ENCODE measurements at regions not wholly inside any gene's neighbourhood (a gene's known extent, or its start where the extent isn't known, plus 50 kb on each side); places are given as distances from the start of the nearest gene placed in this dataset.

DNA sequence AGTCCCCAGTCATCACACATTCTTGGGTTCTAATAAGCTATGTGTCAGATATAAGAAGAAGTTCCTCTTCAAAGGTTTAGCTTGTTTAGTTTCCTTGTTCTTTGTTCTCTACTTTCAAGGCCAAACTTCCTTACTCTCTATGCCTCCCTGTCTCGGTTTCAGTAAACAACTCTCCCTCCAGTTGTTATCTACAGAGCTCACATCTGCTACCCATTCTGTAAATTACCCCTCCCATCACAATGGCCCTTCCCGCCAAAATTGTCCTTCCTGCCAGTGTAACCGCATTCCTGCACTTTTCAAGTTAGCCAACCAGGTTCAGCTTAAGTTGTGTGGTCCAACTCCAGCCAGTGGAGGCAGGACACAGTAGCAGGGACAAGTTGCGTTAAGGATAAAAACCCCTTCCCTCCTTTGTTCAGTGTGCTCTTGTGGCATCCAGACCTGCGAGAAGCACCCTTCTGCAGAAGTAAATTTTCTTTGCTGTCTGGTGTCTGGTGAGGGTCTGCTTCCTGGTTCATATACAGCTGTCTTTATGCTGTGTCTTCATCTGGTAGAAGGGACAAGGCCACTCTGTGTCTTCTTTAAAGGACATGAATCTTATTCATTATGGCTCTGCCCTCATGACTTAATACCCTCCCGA lies 342.1 kb upstream of the GRM7 start (continued):
- TF ChIP-seq, protein P1, sequence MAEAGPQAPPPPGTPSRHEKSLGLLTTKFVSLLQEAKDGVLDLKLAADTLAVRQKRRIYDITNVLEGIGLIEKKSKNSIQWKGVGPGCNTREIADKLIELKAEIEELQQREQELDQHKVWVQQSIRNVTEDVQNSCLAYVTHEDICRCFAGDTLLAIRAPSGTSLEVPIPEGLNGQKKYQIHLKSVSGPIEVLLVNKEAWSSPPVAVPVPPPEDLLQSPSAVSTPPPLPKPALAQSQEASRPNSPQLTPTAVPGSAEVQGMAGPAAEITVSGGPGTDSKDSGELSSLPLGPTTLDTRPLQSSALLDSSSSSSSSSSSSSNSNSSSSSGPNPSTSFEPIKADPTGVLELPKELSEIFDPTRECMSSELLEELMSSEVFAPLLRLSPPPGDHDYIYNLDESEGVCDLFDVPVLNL (CRISPR knock-in tag; IDR thresholded peaks at IDR 0.05; ENCODE audit: low read depth) = no peak; the same call in 1 of the 2 replicates
- TF ChIP-seq RHOXF2B (CRISPR knock-in tag; conservative IDR thresholded peaks at IDR 0.05) (no peak), TEAD4 (IDR thresholded peaks at IDR 0.05; ENCODE audit: low read length) (peak; percentile 92), TEAD4 (CRISPR knock-in tag; IDR thresholded peaks at IDR 0.05; ENCODE audit: borderline replicate concordance) (no peak), ELF1 (tag; IDR thresholded peaks at IDR 0.05) (peak; percentile 46; the same call in 1 of the 2 replicates), SREBF1 (IDR thresholded peaks at IDR 0.05; ENCODE audit: borderline replicate concordance, low read depth, low read length) (no peak), SRF (CRISPR knock-in tag; IDR thresholded peaks at IDR 0.05) (peak in 1 of 2 experiments; percentile 43; a peak in 1 of 4 replicates), TAF15 (IDR thresholded peaks at IDR 0.05; ENCODE audit: low read depth, low read length) (no peak), ARID1B (IDR thresholded peaks at IDR 0.05) (peak; percentile 84), NCOA1 (IDR thresholded peaks at IDR 0.05; ENCODE audit: low read depth) (0 out of 2 replicates have a peak, but pooled peaks have one; percentile 20), SREBF2 (CRISPR knock-in tag; IDR thresholded peaks at IDR 0.05) (0 out of 2 replicates have a peak, but pooled peaks have one; percentile 69), MEIS2 (IDR thresholded peaks at IDR 0.05; ENCODE audit: partially characterized antibody) (peak; percentile 13)
- TF ChIP-seq, protein P2, sequence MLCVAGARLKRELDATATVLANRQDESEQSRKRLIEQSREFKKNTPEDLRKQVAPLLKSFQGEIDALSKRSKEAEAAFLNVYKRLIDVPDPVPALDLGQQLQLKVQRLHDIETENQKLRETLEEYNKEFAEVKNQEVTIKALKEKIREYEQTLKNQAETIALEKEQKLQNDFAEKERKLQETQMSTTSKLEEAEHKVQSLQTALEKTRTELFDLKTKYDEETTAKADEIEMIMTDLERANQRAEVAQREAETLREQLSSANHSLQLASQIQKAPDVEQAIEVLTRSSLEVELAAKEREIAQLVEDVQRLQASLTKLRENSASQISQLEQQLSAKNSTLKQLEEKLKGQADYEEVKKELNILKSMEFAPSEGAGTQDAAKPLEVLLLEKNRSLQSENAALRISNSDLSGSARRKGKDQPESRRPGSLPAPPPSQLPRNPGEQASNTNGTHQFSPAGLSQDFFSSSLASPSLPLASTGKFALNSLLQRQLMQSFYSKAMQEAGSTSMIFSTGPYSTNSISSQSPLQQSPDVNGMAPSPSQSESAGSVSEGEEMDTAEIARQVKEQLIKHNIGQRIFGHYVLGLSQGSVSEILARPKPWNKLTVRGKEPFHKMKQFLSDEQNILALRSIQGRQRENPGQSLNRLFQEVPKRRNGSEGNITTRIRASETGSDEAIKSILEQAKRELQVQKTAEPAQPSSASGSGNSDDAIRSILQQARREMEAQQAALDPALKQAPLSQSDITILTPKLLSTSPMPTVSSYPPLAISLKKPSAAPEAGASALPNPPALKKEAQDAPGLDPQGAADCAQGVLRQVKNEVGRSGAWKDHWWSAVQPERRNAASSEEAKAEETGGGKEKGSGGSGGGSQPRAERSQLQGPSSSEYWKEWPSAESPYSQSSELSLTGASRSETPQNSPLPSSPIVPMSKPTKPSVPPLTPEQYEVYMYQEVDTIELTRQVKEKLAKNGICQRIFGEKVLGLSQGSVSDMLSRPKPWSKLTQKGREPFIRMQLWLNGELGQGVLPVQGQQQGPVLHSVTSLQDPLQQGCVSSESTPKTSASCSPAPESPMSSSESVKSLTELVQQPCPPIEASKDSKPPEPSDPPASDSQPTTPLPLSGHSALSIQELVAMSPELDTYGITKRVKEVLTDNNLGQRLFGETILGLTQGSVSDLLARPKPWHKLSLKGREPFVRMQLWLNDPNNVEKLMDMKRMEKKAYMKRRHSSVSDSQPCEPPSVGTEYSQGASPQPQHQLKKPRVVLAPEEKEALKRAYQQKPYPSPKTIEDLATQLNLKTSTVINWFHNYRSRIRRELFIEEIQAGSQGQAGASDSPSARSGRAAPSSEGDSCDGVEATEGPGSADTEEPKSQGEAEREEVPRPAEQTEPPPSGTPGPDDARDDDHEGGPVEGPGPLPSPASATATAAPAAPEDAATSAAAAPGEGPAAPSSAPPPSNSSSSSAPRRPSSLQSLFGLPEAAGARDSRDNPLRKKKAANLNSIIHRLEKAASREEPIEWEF (CRISPR knock-in tag; IDR thresholded peaks at IDR 0.05) = 0 out of 2 replicates have a peak, but pooled peaks have one; percentile 43
- TF ChIP-seq, protein P3, sequence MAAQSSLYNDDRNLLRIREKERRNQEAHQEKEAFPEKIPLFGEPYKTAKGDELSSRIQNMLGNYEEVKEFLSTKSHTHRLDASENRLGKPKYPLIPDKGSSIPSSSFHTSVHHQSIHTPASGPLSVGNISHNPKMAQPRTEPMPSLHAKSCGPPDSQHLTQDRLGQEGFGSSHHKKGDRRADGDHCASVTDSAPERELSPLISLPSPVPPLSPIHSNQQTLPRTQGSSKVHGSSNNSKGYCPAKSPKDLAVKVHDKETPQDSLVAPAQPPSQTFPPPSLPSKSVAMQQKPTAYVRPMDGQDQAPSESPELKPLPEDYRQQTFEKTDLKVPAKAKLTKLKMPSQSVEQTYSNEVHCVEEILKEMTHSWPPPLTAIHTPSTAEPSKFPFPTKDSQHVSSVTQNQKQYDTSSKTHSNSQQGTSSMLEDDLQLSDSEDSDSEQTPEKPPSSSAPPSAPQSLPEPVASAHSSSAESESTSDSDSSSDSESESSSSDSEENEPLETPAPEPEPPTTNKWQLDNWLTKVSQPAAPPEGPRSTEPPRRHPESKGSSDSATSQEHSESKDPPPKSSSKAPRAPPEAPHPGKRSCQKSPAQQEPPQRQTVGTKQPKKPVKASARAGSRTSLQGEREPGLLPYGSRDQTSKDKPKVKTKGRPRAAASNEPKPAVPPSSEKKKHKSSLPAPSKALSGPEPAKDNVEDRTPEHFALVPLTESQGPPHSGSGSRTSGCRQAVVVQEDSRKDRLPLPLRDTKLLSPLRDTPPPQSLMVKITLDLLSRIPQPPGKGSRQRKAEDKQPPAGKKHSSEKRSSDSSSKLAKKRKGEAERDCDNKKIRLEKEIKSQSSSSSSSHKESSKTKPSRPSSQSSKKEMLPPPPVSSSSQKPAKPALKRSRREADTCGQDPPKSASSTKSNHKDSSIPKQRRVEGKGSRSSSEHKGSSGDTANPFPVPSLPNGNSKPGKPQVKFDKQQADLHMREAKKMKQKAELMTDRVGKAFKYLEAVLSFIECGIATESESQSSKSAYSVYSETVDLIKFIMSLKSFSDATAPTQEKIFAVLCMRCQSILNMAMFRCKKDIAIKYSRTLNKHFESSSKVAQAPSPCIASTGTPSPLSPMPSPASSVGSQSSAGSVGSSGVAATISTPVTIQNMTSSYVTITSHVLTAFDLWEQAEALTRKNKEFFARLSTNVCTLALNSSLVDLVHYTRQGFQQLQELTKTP (IDR thresholded peaks at IDR 0.05; ENCODE audit: low read depth in 1 of 2, partially characterized antibody in 2 of 2) = peak in 1 of 2 experiments; percentile 31
- TF ChIP-seq, protein P4, sequence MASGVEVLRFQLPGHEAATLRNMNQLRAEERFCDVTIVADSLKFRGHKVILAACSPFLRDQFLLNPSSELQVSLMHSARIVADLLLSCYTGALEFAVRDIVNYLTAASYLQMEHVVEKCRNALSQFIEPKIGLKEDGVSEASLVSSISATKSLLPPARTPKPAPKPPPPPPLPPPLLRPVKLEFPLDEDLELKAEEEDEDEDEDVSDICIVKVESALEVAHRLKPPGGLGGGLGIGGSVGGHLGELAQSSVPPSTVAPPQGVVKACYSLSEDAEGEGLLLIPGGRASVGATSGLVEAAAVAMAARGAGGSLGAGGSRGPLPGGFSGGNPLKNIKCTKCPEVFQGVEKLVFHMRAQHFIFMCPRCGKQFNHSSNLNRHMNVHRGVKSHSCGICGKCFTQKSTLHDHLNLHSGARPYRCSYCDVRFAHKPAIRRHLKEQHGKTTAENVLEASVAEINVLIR (CRISPR knock-in tag; IDR thresholded peaks at IDR 0.05) = no peak
